Fibroblast of pulmonary artery (primary cell): ENCODE measurements at regions not wholly inside any gene's neighbourhood (a gene's known extent, or its start where the extent isn't known, plus 50 kb on each side); places are given as distances from the start of the nearest gene placed in this dataset.

Source experiments
- DNase-seq: peaks from one replicate; pipeline ENCODE4 v3.0.0-alpha.2; 2010; ENCODE audit warnings: low read depth
- H3K4me3 ChIP-seq: replicated peaks from 2 replicates; pipeline ENCODE4 v1.5.1; 2011; ENCODE audit warnings: low read depth, mild to moderate bottlenecking, control low read depth, low read length, moderate library complexity
- TF ChIP-seq, protein P1 (sequence below): IDR thresholded peaks from 2 replicates; pipeline ENCODE4 v1.5.1; 2011; ENCODE audit warnings: mild to moderate bottlenecking, control low read depth, low read length, inconsistent platforms; ENCODE audit errors: missing control alignments

DNA sequence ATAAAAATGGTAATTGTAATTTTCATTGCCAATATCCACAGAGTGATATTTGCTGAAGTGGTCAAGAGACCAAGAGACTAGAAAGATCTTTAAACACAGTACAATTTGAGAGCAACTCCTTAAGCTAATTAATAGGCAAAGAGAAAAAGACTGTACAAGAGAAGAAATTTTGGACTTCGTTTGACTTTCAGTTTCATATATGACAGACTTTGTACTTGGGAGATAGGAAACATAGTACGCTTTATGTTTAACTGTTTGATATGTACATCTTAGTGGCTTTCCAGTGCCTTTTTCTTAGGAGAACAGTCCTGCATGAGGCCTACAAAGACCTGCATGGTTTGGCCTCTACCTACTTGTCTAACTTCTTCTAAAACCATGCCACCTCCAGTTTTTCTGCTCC, 1118.1 kb downstream of the TRHDE start:
- TF ChIP-seq, protein P1, sequence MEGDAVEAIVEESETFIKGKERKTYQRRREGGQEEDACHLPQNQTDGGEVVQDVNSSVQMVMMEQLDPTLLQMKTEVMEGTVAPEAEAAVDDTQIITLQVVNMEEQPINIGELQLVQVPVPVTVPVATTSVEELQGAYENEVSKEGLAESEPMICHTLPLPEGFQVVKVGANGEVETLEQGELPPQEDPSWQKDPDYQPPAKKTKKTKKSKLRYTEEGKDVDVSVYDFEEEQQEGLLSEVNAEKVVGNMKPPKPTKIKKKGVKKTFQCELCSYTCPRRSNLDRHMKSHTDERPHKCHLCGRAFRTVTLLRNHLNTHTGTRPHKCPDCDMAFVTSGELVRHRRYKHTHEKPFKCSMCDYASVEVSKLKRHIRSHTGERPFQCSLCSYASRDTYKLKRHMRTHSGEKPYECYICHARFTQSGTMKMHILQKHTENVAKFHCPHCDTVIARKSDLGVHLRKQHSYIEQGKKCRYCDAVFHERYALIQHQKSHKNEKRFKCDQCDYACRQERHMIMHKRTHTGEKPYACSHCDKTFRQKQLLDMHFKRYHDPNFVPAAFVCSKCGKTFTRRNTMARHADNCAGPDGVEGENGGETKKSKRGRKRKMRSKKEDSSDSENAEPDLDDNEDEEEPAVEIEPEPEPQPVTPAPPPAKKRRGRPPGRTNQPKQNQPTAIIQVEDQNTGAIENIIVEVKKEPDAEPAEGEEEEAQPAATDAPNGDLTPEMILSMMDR: no peak
- DNase-seq: no peak
- H3K4me3 ChIP-seq: no peak overlapping the region

DNA sequence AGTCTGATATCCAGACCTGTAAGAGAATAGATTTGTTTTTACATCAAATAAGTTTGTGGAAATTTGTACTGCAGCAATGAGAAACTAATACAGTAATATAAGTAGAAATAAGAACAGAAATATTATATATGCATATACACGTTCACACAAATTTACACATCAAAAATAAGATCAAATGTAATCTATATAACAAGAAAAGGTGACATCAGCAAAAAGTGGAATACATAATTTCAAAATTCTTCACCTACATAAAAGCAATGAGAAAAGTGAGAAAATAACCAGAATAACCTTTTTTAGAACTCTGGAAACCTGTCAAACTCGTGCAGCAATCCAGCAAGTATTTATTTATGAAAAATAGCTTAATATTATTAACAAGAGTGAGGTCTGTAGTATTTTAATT, 1124.6 kb upstream of the ATXN7L3B start:
- TF ChIP-seq, protein P1: no peak
- DNase-seq: no peak
- no peak overlapping the region for H3K4me3 ChIP-seq

DNA sequence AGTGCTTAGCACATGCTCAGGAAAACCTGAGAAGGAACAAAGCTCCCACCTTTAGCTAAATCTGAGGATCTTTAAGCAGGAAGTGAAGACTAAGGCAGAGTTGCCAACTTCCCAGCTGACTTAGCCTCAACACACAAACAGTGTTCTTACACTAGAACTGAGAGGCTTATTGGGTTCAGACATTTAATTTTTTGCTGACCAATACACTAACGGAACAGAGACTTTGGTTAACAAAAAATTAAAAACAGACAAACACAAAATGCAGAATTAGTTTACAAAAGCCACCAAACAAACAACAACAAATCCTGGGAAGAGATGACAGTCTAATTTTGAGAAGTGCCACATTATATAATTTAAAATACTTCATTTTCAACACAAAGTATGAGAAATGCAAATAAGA, 1123.7 kb upstream of the ATXN7L3B start:
- DNase-seq: no peak
- H3K4me3 ChIP-seq: no peak overlapping the region
- TF ChIP-seq, protein P1: no peak

DNA sequence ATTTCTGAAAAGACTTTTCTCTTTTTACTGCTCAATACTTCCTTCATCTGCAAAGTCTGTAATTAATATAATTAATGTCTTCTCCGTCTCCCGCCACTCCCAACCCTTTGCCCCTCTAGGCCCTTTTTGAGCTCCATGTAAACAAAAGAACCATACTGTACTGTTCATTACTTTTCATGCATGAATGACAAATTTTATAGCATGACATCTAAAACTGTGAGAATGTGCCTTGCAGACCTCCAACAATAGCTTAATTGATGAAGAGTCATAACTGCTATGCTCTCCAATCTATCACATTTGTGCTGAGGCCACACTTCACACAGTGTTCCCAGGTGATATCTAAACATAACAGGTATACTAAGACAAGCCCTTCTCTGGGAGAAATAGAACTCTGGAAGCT, 1122.7 kb upstream of the ATXN7L3B start:
- H3K4me3 ChIP-seq: no peak overlapping the region
- TF ChIP-seq, protein P1: no peak
- no peak for DNase-seq

DNA sequence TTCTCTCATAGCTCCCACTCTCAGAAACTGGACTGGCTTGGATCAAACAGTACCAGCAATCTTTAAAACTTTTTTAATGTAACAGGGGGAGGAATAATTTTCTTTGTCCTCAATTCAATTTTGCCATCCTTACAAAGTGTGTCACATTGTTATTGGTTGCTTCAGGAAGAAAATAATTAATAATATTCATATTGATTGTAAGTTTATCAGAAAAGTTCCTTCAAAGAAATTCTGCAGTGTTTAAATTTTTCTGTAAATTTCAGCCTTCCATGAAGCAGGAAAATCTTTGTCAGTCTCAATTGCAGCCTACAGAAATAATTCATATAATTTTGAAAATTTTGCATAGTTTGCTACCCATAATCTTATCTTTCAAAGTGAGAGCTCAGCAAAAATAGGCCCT, 1119.1 kb upstream of the ATXN7L3B start:
- no peak overlapping the region for H3K4me3 ChIP-seq
- TF ChIP-seq, protein P1: no peak
- no peak for DNase-seq

DNA sequence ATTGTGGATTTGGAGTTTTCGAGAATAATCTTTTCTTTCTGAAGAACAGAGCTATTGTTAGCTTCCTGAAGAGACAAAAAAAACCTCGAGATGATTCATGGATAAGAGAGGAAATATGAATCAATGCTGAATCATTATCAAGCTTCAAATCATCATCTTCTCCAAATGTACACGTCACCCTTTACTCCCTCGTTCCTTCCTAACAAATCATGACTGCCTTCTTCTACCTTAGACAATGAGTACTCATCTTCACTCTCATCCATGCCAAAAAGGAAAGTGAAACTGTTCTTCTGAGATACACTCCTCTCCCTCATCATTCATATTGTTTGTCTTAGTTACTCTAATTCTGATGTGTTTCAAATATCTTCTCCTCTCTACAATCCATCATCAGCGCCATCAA, 1115.8 kb upstream of the ATXN7L3B start:
- no peak for DNase-seq
- H3K4me3 ChIP-seq: no peak overlapping the region
- TF ChIP-seq, protein P1: no peak

DNA sequence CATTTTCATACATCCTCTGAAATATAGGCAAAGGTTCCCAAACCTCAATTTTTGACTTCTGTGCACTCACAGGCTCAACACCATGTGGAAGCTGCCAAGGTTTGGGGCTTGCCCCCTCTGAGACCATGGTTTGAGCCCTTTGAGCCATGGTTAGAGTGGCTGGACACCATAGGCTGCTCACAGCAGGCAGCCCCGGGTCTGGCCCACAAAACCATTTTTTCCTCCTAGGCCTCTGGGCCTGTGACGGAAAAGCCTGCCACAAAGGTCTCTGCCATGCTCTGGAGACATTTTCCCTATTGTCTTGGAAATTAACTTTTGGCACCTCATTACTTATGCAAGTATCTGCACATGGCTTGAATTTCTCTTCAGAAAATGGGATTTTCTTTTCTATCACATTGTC, 1113.2 kb upstream of the ATXN7L3B start:
- no peak for DNase-seq
- TF ChIP-seq, protein P1: no peak
- H3K4me3 ChIP-seq: no peak overlapping the region
